ENCODE measurements at regions not wholly inside any gene's neighbourhood (a gene's known extent, or its start where the extent isn't known, plus 50 kb on each side); places are given as distances from the start of the nearest gene placed in this dataset.

DNA sequence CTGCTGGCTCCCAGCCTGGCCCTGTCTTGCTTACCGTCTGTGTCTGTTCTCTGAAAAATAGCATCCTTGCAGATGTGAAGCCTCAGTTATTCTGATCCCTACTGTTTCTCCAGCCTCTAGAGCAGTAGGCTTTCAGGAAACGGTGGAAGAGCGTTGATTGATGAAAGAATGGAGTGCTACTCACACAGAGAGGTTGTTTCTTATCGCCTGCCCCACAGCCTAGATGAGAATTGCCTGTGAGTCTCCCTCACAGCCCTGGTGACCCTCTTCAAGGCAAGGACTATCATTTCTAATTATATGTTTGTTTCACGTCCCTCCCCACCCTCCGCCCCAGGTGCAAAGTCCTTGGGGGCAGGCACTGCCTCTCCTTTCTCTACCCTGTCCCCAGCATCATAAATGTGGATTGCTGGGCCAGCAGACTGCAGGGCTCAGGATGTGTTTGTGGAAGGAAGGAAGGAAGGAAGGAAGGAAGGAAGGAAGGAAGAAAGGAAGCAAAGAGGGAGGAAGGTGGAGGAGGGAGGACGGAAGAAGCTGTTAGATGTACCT lies 575.3 kb upstream of the B3GAT1 start:
- TF ChIP-seq, protein P1, sequence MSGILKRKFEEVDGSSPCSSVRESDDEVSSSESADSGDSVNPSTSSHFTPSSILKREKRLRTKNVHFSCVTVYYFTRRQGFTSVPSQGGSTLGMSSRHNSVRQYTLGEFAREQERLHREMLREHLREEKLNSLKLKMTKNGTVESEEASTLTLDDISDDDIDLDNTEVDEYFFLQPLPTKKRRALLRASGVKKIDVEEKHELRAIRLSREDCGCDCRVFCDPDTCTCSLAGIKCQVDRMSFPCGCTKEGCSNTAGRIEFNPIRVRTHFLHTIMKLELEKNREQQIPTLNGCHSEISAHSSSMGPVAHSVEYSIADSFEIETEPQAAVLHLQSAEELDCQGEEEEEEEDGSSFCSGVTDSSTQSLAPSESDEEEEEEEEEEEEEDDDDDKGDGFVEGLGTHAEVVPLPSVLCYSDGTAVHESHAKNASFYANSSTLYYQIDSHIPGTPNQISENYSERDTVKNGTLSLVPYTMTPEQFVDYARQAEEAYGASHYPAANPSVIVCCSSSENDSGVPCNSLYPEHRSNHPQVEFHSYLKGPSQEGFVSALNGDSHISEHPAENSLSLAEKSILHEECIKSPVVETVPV (CRISPR knock-in tag; IDR thresholded peaks at IDR 0.05): no peak
- TF ChIP-seq, protein P2, sequence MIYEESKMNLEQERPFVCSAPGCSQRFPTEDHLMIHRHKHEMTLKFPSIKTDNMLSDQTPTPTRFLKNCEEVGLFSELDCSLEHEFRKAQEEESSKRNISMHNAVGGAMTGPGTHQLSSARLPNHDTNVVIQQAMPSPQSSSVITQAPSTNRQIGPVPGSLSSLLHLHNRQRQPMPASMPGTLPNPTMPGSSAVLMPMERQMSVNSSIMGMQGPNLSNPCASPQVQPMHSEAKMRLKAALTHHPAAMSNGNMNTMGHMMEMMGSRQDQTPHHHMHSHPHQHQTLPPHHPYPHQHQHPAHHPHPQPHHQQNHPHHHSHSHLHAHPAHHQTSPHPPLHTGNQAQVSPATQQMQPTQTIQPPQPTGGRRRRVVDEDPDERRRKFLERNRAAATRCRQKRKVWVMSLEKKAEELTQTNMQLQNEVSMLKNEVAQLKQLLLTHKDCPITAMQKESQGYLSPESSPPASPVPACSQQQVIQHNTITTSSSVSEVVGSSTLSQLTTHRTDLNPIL (CRISPR knock-in tag; IDR thresholded peaks at IDR 0.05; ENCODE audit: low read depth): no peak
- TF ChIP-seq, protein P3, sequence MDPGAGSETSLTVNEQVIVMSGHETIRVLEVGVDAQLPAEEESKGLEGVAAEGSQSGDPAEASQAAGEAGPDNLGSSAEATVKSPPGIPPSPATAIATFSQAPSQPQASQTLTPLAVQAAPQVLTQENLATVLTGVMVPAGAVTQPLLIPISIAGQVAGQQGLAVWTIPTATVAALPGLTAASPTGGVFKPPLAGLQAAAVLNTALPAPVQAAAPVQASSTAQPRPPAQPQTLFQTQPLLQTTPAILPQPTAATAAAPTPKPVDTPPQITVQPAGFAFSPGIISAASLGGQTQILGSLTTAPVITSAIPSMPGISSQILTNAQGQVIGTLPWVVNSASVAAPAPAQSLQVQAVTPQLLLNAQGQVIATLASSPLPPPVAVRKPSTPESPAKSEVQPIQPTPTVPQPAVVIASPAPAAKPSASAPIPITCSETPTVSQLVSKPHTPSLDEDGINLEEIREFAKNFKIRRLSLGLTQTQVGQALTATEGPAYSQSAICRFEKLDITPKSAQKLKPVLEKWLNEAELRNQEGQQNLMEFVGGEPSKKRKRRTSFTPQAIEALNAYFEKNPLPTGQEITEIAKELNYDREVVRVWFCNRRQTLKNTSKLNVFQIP (CRISPR knock-in tag; IDR thresholded peaks at IDR 0.05; ENCODE audit: borderline replicate concordance, low read depth): no peak
- TF ChIP-seq, protein P4, sequence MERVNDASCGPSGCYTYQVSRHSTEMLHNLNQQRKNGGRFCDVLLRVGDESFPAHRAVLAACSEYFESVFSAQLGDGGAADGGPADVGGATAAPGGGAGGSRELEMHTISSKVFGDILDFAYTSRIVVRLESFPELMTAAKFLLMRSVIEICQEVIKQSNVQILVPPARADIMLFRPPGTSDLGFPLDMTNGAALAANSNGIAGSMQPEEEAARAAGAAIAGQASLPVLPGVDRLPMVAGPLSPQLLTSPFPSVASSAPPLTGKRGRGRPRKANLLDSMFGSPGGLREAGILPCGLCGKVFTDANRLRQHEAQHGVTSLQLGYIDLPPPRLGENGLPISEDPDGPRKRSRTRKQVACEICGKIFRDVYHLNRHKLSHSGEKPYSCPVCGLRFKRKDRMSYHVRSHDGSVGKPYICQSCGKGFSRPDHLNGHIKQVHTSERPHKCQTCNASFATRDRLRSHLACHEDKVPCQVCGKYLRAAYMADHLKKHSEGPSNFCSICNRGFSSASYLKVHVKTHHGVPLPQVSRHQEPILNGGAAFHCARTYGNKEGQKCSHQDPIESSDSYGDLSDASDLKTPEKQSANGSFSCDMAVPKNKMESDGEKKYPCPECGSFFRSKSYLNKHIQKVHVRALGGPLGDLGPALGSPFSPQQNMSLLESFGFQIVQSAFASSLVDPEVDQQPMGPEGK (CRISPR knock-in tag; IDR thresholded peaks at IDR 0.05; ENCODE audit: borderline replicate concordance): no peak
- TF ChIP-seq ZFP30 (CRISPR knock-in tag; IDR thresholded peaks at IDR 0.05): no peak
